ENCODE measurements at regions not wholly inside any gene's neighbourhood (a gene's known extent, or its start where the extent isn't known, plus 50 kb on each side); places are given as distances from the start of the nearest gene placed in this dataset.

DNA sequence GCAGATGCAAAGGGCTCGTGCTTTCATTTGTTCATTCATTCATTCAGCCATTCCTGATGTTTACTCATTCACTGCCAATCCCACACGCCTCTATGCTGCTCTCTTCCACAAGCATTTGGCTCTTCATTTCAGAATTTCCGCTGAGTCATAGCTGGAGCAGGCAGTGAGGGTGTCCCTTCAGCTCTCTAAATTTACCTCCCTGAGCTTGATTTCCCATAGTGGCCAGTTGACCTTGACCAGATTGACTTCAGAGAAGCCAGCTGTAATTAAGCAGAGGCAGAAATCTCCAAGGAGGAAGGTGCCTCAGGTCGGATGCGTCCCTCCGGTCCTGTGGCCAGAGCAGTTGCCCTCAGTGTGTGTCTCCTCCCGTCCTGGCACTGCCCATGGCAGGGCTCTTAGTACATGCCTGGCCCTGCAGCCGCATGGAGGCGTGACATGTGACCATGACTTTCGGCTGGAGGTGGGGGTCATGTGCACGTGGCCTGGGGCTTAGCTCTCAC lies 267.2 kb upstream of the ECI2 start:
- Histone ChIP-seq H3K4me1 (ENCODE audit: control insufficient read depth, insufficient read depth, low read length) (peaks cover 6% of the 10 kb centered on the region), H3K27me3 (ENCODE audit: control insufficient read depth, insufficient read depth) (no peaks in the 10 kb centered on the region), H3K4me3 (ENCODE audit: low read length) (no peak overlapping the region), H3K9me3 (ENCODE audit: control insufficient read depth, low read length) (no peaks in the 10 kb centered on the region), H3K27ac (ENCODE audit: low read length) (peak overlapping the region; percentile 32)
- DNase-seq (peak in 2 of 3 donors; percentile 28 to 66), ATAC-seq (peak; percentile 82 to 83)
- WGBS: 44% methylated on average over 11 of the region's 11 CpGs
- intact Hi-C loops (cut with DNase I): no loop called here

DNA sequence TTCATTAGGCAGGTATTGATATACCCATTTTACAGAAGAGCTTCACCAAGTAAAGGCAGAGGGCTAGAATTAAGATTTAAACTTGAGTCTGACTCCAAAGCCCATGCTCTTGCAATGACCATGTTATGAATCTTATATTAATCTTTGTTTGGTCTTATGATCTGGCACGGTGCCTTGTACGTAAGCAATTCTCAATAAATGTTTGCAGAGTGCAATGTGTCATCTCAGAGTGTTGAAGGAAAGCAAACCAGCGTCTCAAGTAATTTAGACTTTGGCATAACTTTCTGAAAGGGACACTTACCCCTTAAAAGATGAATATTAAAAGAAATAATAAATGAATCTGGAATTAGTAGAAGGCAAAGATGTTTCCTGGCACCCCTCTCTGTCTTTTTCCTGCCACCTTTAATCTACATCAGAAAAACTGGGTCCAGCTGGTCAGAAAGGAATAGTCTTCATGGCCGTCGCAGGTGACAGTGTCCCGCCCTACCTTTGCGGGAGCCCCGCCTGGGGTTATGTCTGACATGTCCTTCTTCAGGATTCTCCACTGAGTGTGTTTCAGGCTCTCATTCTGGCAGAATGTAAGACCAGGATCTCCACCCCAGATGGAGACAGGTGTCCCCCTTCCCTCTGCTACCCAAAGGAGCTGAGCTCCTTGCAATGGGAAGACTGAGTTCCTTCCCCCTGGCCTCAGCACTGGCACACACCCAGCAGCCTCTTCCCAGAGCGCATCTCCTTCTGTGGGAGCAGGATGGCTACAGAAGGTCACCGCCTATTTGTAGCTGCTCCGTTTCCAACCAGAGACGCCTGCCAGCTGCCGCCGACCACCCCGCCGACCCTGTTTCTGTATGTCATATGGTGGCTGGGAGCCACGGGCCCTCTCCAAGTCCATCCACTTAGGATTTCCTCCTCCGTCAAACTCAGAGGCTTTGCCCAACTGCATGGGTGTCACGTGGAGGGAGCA lies 266.3 kb upstream of the ECI2 start:
- H3K27me3 ChIP-seq (ENCODE audit: control insufficient read depth, insufficient read depth): no peaks in the 10 kb centered on the region
- intact Hi-C loops (cut with DNase I): no loop called here
- DNase-seq (peak; percentile 44 to 70 (median 68)), ATAC-seq (peak; percentile 12 to 40)
- peaks cover 9% of the 10 kb centered on the region for H3K4me1 ChIP-seq (ENCODE audit: control insufficient read depth, insufficient read depth, low read length)
- H3K9me3 ChIP-seq (ENCODE audit: control insufficient read depth, low read length): no peaks in the 10 kb centered on the region
- peak overlapping the region; percentile 32 for H3K27ac ChIP-seq (ENCODE audit: low read length)
- 57% methylated on average over 19 of the region's 19 CpGs for WGBS
- H3K4me3 ChIP-seq (ENCODE audit: low read length): no peak overlapping the region

DNA sequence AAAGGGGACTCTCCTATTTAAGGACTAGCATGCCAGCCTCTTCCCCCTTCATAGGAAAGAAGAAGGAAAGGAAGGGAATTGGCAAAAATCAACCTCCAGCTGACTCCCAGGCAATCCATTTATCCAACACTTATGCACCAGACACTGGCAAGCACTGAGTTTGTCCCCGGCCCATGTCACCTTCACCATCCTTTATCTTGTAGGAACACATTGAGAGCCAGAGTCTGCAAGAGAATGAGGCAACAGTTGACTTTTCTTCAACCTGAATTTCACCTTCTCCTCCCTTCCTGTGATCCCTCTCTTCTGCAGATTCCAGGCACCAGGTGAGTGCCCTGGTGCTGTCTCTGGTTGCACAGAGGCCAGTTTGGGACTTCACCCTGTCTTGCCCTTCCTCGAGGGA lies 264.3 kb upstream of the ECI2 start:
- WGBS: 77% methylated on average over 2 of the region's 2 CpGs
- no peak for DNase-seq
- no peak overlapping the region for H3K4me3 ChIP-seq (ENCODE audit: low read length)
- peaks cover 9% of the 10 kb centered on the region for H3K4me1 ChIP-seq (ENCODE audit: control insufficient read depth, insufficient read depth, low read length)
- no peaks in the 10 kb centered on the region for H3K9me3 ChIP-seq (ENCODE audit: control insufficient read depth, low read length)
- H3K27ac ChIP-seq (ENCODE audit: low read length): peak overlapping the region; percentile 33
- no peaks in the 10 kb centered on the region for H3K27me3 ChIP-seq (ENCODE audit: control insufficient read depth, insufficient read depth)
- intact Hi-C loops (cut with DNase I): no loop called here
- no peak for ATAC-seq

GRCh38 chr6:4398791-4399190 lies 263.4 kb upstream of the ECI2 start:
- peaks cover 9% of the 10 kb centered on the region for H3K4me1 ChIP-seq (ENCODE audit: control insufficient read depth, insufficient read depth, low read length)
- H3K27ac ChIP-seq (ENCODE audit: low read length): no peak overlapping the region
- H3K9me3 ChIP-seq (ENCODE audit: control insufficient read depth, low read length): no peaks in the 10 kb centered on the region
- H3K4me3 ChIP-seq (ENCODE audit: low read length): no peak overlapping the region
- DNase-seq (no peak), ATAC-seq (no peak)
- 89% methylated on average over 3 of the region's 3 CpGs for WGBS
- intact Hi-C loops (cut with DNase I): no loop called here
- no peaks in the 10 kb centered on the region for H3K27me3 ChIP-seq (ENCODE audit: control insufficient read depth, insufficient read depth)

DNA sequence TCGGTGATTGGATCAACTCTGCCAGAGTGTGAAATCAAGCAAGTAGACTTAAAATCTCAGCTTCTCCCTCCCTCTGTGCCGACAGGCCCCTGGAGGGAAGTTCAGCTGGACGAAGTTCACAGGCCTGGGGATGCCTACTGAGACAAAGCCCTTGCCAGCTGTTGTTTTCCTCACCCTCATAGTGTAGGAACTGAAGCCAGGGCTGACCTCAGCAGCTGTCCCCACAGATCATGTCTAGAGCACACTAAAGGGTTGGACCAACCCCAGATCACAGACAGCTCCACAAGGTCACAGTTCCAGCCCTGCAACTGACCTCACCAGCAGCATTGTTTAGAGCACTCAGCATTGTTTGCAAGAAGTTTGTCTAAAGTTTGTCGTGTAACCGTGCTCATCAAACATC lies 261.9 kb upstream of the ECI2 start:
- ATAC-seq (peak; percentile 37 to 50), DNase-seq (no peak)
- no peak overlapping the region for H3K27ac ChIP-seq (ENCODE audit: low read length)
- no peaks in the 10 kb centered on the region for H3K9me3 ChIP-seq (ENCODE audit: control insufficient read depth, low read length)
- WGBS: 60% methylated on average over 5 of the region's 5 CpGs
- H3K27me3 ChIP-seq (ENCODE audit: control insufficient read depth, insufficient read depth): no peaks in the 10 kb centered on the region
- intact Hi-C loops (cut with DNase I): no loop called here
- peaks cover 9% of the 10 kb centered on the region for H3K4me1 ChIP-seq (ENCODE audit: control insufficient read depth, insufficient read depth, low read length)
- no peak overlapping the region for H3K4me3 ChIP-seq (ENCODE audit: low read length)

DNA sequence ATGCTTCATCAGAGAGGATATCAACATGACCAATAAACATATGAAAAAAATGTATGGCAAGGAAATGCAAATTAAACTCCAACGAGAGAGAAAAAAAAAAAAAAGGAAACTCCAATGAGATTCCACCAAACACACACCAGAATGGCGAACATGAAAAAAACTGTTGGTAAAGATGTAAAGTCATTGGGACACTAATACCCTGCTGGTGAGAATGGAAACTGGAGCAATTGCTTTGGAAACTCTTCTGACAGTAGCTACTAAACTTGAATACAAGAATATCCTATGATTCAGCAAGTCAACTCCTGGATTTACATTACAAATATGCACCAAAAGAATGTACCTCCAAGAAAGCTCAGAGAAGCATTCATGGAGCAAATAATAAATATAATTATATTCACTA lies 260.7 kb upstream of the ECI2 start:
- Histone ChIP-seq H3K27ac (ENCODE audit: low read length) (no peak overlapping the region), H3K9me3 (ENCODE audit: control insufficient read depth, low read length) (no peaks in the 10 kb centered on the region), H3K4me1 (ENCODE audit: control insufficient read depth, insufficient read depth, low read length) (peaks cover 6% of the 10 kb centered on the region), H3K4me3 (ENCODE audit: low read length) (no peak overlapping the region), H3K27me3 (ENCODE audit: control insufficient read depth, insufficient read depth) (no peaks in the 10 kb centered on the region)
- DNase-seq (no peak), ATAC-seq (no peak)
- WGBS: 81% methylated on average over 2 of the region's 2 CpGs
- intact Hi-C loops (cut with DNase I): no loop called here

- Histone ChIP-seq H3K4me3 (ENCODE audit: low read length) (no peak overlapping the region), H3K9me3 (ENCODE audit: control insufficient read depth, low read length) (no peaks in the 10 kb centered on the region), H3K27ac (ENCODE audit: low read length) (no peak overlapping the region), H3K27me3 (ENCODE audit: control insufficient read depth, insufficient read depth) (no peaks in the 10 kb centered on the region), H3K4me1 (ENCODE audit: control insufficient read depth, insufficient read depth, low read length) (peaks cover 6% of the 10 kb centered on the region)
- intact Hi-C loops (cut with DNase I): no loop called here
- ATAC-seq (no peak), DNase-seq (no peak)
- WGBS: 81% methylated on average over 1 of the region's 1 CpG
These were observed 260.0 kb upstream of the ECI2 start for GRCh38 chr6:4395386-4395785.

DNA sequence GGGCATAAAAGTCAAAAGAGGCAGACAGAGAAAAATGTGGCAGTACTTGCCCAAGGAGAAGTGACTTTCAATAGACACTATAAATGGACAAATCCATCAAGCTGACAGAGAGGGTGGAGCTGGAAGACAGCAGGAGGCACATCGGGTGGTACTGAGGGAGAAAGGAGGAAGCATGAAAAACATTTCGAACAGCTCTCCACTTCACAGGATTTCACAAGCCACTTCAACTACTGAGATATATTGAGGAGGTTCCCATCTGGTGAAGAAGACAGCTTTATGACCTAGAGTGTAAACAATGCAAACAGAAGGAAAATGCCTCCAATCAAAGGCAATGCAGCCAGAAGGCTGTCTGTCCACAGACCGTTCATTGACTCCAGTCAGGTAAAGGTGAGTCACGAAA lies 259.4 kb upstream of the ECI2 start:
- intact Hi-C loops (cut with DNase I): no loop called here
- ATAC-seq (no peak), DNase-seq (no peak)
- no peak overlapping the region for H3K27ac ChIP-seq (ENCODE audit: low read length)
- H3K27me3 ChIP-seq (ENCODE audit: control insufficient read depth, insufficient read depth): no peaks in the 10 kb centered on the region
- H3K4me1 ChIP-seq (ENCODE audit: control insufficient read depth, insufficient read depth, low read length): peaks cover 5% of the 10 kb centered on the region
- WGBS: 57% methylated on average over 4 of the region's 4 CpGs
- H3K9me3 ChIP-seq (ENCODE audit: control insufficient read depth, low read length): no peaks in the 10 kb centered on the region
- no peak overlapping the region for H3K4me3 ChIP-seq (ENCODE audit: low read length)

DNA sequence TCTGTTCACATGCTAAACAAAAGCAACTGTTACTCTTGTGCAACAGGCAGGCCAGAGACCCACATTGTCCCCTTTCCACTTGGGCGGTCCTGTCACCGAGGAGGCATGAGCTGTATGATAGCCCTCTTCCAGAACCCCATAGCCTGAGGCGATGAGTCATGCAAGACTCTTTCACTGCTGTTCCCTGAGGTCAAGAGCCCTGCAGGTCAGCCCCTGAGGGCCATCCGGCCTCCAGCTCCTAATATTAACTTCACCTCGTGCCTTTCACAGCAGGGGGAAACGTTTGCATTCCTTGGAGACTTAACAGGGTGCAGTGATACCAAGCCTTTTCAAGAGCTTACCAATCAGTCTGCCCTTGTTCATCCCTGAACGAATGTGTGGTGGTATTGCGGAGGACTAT lies 253.3 kb upstream of the ECI2 start:
- no peak for ATAC-seq
- H3K4me3 ChIP-seq (ENCODE audit: low read length): no peak overlapping the region
- no peak for DNase-seq
- H3K4me1 ChIP-seq (ENCODE audit: control insufficient read depth, insufficient read depth, low read length): no peaks in the 10 kb centered on the region
- H3K27me3 ChIP-seq (ENCODE audit: control insufficient read depth, insufficient read depth): no peaks in the 10 kb centered on the region
- no peaks in the 10 kb centered on the region for H3K9me3 ChIP-seq (ENCODE audit: control insufficient read depth, low read length)
- intact Hi-C loops (cut with DNase I): no loop called here
- H3K27ac ChIP-seq (ENCODE audit: low read length): no peak overlapping the region
- 60% methylated on average over 8 of the region's 8 CpGs for WGBS

DNA sequence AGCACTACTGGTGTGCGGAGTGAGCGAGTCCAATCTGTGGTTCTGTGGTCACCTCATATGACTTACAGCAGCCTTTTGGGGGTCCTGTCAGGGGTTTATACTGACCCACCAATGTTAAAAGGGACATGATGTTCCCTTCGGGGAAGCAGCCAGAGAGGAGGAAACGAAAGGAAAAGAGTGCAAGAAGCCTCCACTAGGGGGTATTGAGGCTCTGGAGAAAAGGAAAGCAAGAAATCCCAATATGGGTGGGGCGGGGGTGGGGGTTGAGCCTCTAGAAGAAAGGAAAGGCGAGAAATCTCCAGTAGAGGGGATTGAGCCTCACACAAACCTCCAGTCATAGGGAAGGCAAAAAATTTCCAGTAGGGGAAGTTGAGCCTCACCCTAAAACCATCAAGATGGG lies 249.3 kb upstream of the ECI2 start:
- H3K27me3 ChIP-seq (ENCODE audit: control insufficient read depth, insufficient read depth): no peaks in the 10 kb centered on the region
- no peaks in the 10 kb centered on the region for H3K9me3 ChIP-seq (ENCODE audit: control insufficient read depth, low read length)
- H3K4me3 ChIP-seq (ENCODE audit: low read length): no peak overlapping the region
- WGBS: 90% methylated on average over 6 of the region's 6 CpGs
- peaks cover 4% of the 10 kb centered on the region for H3K4me1 ChIP-seq (ENCODE audit: control insufficient read depth, insufficient read depth, low read length)
- no peak for ATAC-seq
- H3K27ac ChIP-seq (ENCODE audit: low read length): no peak overlapping the region
- no peak for DNase-seq
- intact Hi-C loops (cut with DNase I): no loop called here

DNA sequence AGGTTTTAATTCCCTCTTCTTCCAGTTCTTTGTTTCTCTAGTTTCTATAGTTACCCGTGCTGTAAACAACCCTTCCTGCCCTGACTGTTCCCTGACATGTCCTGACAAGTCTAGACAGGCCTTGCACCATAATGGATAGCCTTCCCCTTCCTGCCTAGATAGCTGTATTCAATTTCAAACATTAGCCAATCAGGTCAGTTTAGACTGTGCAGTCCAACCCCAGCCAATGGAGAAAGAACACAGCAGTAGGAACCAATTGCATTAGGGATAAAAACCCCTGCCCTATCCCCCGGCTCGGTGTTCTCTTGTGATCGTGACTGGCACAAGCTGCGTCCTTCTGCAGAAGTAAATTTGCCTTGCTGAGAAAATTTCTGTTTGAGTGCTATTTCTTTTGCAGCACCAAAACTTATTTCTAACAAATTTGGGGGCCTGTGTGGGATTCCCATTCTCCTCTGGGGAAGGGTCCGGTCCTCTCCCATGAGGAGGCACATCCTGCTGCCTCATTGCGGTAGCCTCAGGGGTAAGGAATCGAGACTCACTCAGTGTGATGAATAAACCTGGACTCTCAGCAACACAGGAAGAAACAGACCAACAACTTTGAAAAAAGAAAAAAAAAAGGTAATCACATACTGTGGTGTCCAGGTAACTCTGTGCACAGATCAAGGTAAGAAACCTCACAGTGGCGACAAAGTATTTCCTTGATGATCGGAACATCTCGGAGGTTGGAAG lies 248.7 kb upstream of the ECI2 start:
- DNase-seq (no peak), ATAC-seq (no peak)
- Histone ChIP-seq H3K27ac (ENCODE audit: low read length) (no peak overlapping the region), H3K9me3 (ENCODE audit: control insufficient read depth, low read length) (no peaks in the 10 kb centered on the region), H3K4me3 (ENCODE audit: low read length) (no peak overlapping the region), H3K4me1 (ENCODE audit: control insufficient read depth, insufficient read depth, low read length) (peaks cover 4% of the 10 kb centered on the region), H3K27me3 (ENCODE audit: control insufficient read depth, insufficient read depth) (no peaks in the 10 kb centered on the region)
- intact Hi-C loops (cut with DNase I): no loop called here
- WGBS: 89% methylated on average over 11 of the region's 11 CpGs

All from right cardiac atrium (tissue), 5 donors.